ENCODE measurements at regions not wholly inside any gene's neighbourhood (a gene's known extent, or its start where the extent isn't known, plus 50 kb on each side); places are given as distances from the start of the nearest gene placed in this dataset.

DNA sequence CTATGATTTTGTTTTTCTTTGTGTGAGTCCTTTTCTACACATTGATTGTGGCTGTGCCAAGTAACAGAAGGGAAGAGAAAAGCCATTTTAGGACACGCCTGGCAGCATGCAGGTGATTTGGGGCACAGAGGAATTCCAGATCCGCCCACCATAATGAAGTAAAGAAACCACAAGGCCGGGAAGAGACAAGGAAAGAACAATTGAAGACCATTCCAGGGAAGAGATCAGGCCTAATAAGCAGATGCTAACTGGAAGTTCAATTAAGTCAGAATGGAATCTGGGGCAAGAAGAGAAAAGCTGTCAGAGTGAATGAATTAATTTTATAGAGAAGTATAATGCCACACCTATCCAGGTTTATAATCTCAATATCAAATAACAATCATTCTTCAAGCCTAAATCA, 110.2 kb upstream of the ISL1 start:
- no peaks in the 10 kb centered on the region for H3K79me2 ChIP-seq (ENCODE audit: control insufficient read depth, insufficient read depth, low read length)
- intact Hi-C loops (cut with micrococcal nuclease) (no loop called here), dilution Hi-C loops (cut with MboI; ENCODE audit: extremely low pct_ligation_motif_present, low sequenced_read_pairs) (no loop called here)
- H3K4me1 ChIP-seq (ENCODE audit: control insufficient read depth, extremely low read depth, insufficient read depth, low read length): no peaks in the 10 kb centered on the region
- DNase-seq (ENCODE audit: low read depth, low spot score) (no peak), FAIRE-seq (no peak)
- H3K27ac ChIP-seq (ENCODE audit: insufficient read depth, low read depth, low read length): no peak overlapping the region
- CTCF ChIA-PET: no interaction called here
- H2AFZ ChIP-seq (ENCODE audit: low read depth, low read length): no peak overlapping the region
- no peak overlapping the region for H3K4me2 ChIP-seq (ENCODE audit: insufficient read depth, low read length)
- no peak overlapping the region for H3K9ac ChIP-seq (replicated peaks; ENCODE audit: extremely low read depth, insufficient read depth, low read length)
- no peaks in the 10 kb centered on the region for H3K36me3 ChIP-seq (ENCODE audit: control insufficient read depth in 2 of 2, extremely low read depth in 1 of 2, insufficient read depth in 2 of 2, low read length in 2 of 2)
- TF ChIP-seq GATA2 (IDR thresholded peaks at IDR 0.05; ENCODE audit: insufficient read depth, insufficient read length, low read depth, low read length) (no peak), EZH2 (IDR thresholded peaks at IDR 0.05; ENCODE audit: borderline replicate concordance, low read depth, low read length, severe bottlenecking) (no peak), POLR2AphosphoS5 (IDR thresholded peaks at IDR 0.05; ENCODE audit: insufficient read depth, low read depth, low read length) (no peak), JUN (IDR thresholded peaks at IDR 0.05; ENCODE audit: borderline replicate concordance, insufficient read depth, insufficient read length, low read depth) (no peak), FOS (IDR thresholded peaks at IDR 0.05; ENCODE audit: borderline replicate concordance, insufficient read depth, low read length) (no peak), MYC (IDR thresholded peaks at IDR 0.05; ENCODE audit: low read depth, low read length) (no peak), MAX (IDR thresholded peaks at IDR 0.05; ENCODE audit: insufficient read depth, insufficient read length) (no peak), POLR2A (IDR thresholded peaks at IDR 0.05; ENCODE audit: low read depth, low read length) (no peak)
- TF ChIP-seq, protein P1, sequence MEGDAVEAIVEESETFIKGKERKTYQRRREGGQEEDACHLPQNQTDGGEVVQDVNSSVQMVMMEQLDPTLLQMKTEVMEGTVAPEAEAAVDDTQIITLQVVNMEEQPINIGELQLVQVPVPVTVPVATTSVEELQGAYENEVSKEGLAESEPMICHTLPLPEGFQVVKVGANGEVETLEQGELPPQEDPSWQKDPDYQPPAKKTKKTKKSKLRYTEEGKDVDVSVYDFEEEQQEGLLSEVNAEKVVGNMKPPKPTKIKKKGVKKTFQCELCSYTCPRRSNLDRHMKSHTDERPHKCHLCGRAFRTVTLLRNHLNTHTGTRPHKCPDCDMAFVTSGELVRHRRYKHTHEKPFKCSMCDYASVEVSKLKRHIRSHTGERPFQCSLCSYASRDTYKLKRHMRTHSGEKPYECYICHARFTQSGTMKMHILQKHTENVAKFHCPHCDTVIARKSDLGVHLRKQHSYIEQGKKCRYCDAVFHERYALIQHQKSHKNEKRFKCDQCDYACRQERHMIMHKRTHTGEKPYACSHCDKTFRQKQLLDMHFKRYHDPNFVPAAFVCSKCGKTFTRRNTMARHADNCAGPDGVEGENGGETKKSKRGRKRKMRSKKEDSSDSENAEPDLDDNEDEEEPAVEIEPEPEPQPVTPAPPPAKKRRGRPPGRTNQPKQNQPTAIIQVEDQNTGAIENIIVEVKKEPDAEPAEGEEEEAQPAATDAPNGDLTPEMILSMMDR (IDR thresholded peaks at IDR 0.05; ENCODE audit: extremely low read depth in 1 of 2, insufficient read depth in 1 of 2, low read depth in 1 of 2, low read length in 2 of 2): no peak
- H3K27me3 ChIP-seq (ENCODE audit: control insufficient read depth in 2 of 2, insufficient read depth in 2 of 2, low read length in 2 of 2): no peaks in the 10 kb centered on the region
- no peak overlapping the region for H3K4me3 ChIP-seq (replicated peaks in 1 of 3; ENCODE audit: insufficient read depth in 1 of 3, low read depth in 1 of 3, low read length in 3 of 3)
- H3K9me3 ChIP-seq (replicated peaks; ENCODE audit: control insufficient read depth, insufficient read depth, low read length): no peaks in the 10 kb centered on the region
- H4K20me1 ChIP-seq (replicated peaks; ENCODE audit: control insufficient read depth, extremely low read depth, insufficient read depth, low read length): no peaks in the 10 kb centered on the region
- H3K9me1 ChIP-seq (replicated peaks; ENCODE audit: control insufficient read depth, extremely low read depth, insufficient read depth, low read length): no peaks in the 10 kb centered on the region
- POLR2A ChIA-PET: no interaction called here
- no TSS peak for BruUV-seq (replicated peaks)

Data from endothelial cell of umbilical vein (primary cell).